ENCODE measurements at regions not wholly inside any gene's neighbourhood (a gene's known extent, or its start where the extent isn't known, plus 50 kb on each side); places are given as distances from the start of the nearest gene placed in this dataset.

GRCh38 chr2:215836881-215837280 is 176.5 kb downstream of the MREG start:
- Histone ChIP-seq H3K27ac (ENCODE audit: low read depth in 1 of 2, low read length in 2 of 2) (no peak overlapping the region), H3K27me3 (ENCODE audit: control insufficient read depth in 4 of 4, insufficient read depth in 4 of 4, low read length in 3 of 4) (no peaks in the 10 kb centered on the region), H3K9me3 (ENCODE audit: control insufficient read depth in 4 of 4, low read length in 3 of 4) (no peaks in the 10 kb centered on the region), H3K4me1 (ENCODE audit: control insufficient read depth in 4 of 4, insufficient read depth in 4 of 4, low read length in 3 of 4) (peaks cover 0 to 18% (median 18%) of the 10 kb centered on the region in 4 donors), H3K9ac (ENCODE audit: low read depth in 1 of 2, low read length in 2 of 2) (no peak overlapping the region), H3K4me3 (ENCODE audit: low read depth in 1 of 3, low read length in 3 of 3) (no peak overlapping the region), H3K36me3 (ENCODE audit: control insufficient read depth in 4 of 4, insufficient read depth in 3 of 4, low read depth in 1 of 4, low read length in 3 of 4) (no peaks in the 10 kb centered on the region)
- no peak for TF ChIP-seq ZBTB33 (IDR thresholded peaks at IDR 0.05)
- TF ChIP-seq MAX (IDR thresholded peaks at IDR 0.05): no peak
- no peak for TF ChIP-seq FOXA2 (IDR thresholded peaks at IDR 0.05)
- no peak for TF ChIP-seq GABPA (IDR thresholded peaks at IDR 0.05 in 1 of 2, conservative IDR thresholded peaks at IDR 0.05 in 1 of 2)
- no peak for TF ChIP-seq RAD21 (IDR thresholded peaks at IDR 0.05)
- no peak for TF ChIP-seq EGR1 (IDR thresholded peaks at IDR 0.05; ENCODE audit: low read depth in 2 of 2)
- no peak for TF ChIP-seq SP1 (IDR thresholded peaks at IDR 0.05)
- no peak for TF ChIP-seq FOXA1 (IDR thresholded peaks at IDR 0.05)
- no peak for TF ChIP-seq YY1 (IDR thresholded peaks at IDR 0.05)
- DNase-seq (ENCODE audit: low spot score): no peak
- 93% methylated on average over 4 of the region's 4 CpGs for WGBS

GRCh38 chr2:215835657-215836056 is 177.7 kb downstream of the MREG start:
- 88% methylated on average over 1 of the region's 1 CpG for WGBS
- no peaks in the 10 kb centered on the region for H3K36me3 ChIP-seq (ENCODE audit: control insufficient read depth in 4 of 4, insufficient read depth in 3 of 4, low read depth in 1 of 4, low read length in 3 of 4)
- no peaks in the 10 kb centered on the region for H3K9me3 ChIP-seq (ENCODE audit: control insufficient read depth in 4 of 4, low read length in 3 of 4)
- H3K4me1 ChIP-seq (ENCODE audit: control insufficient read depth in 4 of 4, insufficient read depth in 4 of 4, low read length in 3 of 4): peaks cover 3 to 30% (median 25%) of the 10 kb centered on the region in 4 donors
- no peaks in the 10 kb centered on the region for H3K27me3 ChIP-seq (ENCODE audit: control insufficient read depth in 4 of 4, insufficient read depth in 4 of 4, low read length in 3 of 4)
- no peak overlapping the region for H3K4me3 ChIP-seq (ENCODE audit: low read depth in 1 of 3, low read length in 3 of 3)
- DNase-seq (ENCODE audit: low spot score): no peak
- no peak overlapping the region for H3K9ac ChIP-seq (ENCODE audit: low read depth in 1 of 2, low read length in 2 of 2)
- no peak for TF ChIP-seq FOXA1 (IDR thresholded peaks at IDR 0.05)
- TF ChIP-seq SP1 (IDR thresholded peaks at IDR 0.05): no peak
- no peak for TF ChIP-seq NR2F2 (IDR thresholded peaks at IDR 0.05)
- no peak for TF ChIP-seq HNF4A (conservative IDR thresholded peaks at IDR 0.05)
- TF ChIP-seq ATF3 (IDR thresholded peaks at IDR 0.05): no peak
- no peak for TF ChIP-seq REST (IDR thresholded peaks at IDR 0.05)
- no peak for TF ChIP-seq HNF4G (IDR thresholded peaks at IDR 0.05)
- TF ChIP-seq MAX (IDR thresholded peaks at IDR 0.05): no peak
- TF ChIP-seq FOXA2 (IDR thresholded peaks at IDR 0.05): no peak
- TF ChIP-seq TAF1 (conservative IDR thresholded peaks at IDR 0.05): no peak
- TF ChIP-seq CTCF (IDR thresholded peaks at IDR 0.05; ENCODE audit: low read depth, low read length, missing input control): no peak
- TF ChIP-seq GABPA (IDR thresholded peaks at IDR 0.05 in 1 of 2, conservative IDR thresholded peaks at IDR 0.05 in 1 of 2): no peak
- TF ChIP-seq RXRA (IDR thresholded peaks at IDR 0.05): no peak
- TF ChIP-seq ZBTB33 (IDR thresholded peaks at IDR 0.05): no peak
- no peak for TF ChIP-seq RAD21 (IDR thresholded peaks at IDR 0.05)
- TF ChIP-seq YY1 (IDR thresholded peaks at IDR 0.05): no peak
- TF ChIP-seq EGR1 (IDR thresholded peaks at IDR 0.05; ENCODE audit: low read depth in 2 of 2): no peak
- TF ChIP-seq JUND (IDR thresholded peaks at IDR 0.05): no peak
- H3K27ac ChIP-seq (ENCODE audit: low read depth in 1 of 2, low read length in 2 of 2): no peak overlapping the region

Data from liver (tissue), 8 donors.